GM23338 (cell line): ENCODE measurements at regions not wholly inside any gene's neighbourhood (a gene's known extent, or its start where the extent isn't known, plus 50 kb on each side); places are given as distances from the start of the nearest gene placed in this dataset.

Experiments
- ATAC-seq: fragments of 200-7000 bp; cut with Tn5 transposase; 3 replicates; pipeline ENCODE4 v1.9.1; 2020
- DNase-seq: peaks from one replicate; pipeline ENCODE4 v3.0.0-alpha.2; 2015; ENCODE audit warnings: low spot score
- H2AFZ ChIP-seq: fragments of 200-600 bp; sonication (generic); 2 replicates; pipeline ENCODE4 v1.8.0; 2016; ENCODE audit warnings: antibody characterized with exemption, mild to moderate bottlenecking, moderate library complexity
- H3F3A ChIP-seq: fragments of 200-600 bp; sonication (generic); replicated peaks from 2 replicates; pipeline ENCODE4 v1.8.0; 2017; ENCODE audit warnings: antibody characterized with exemption, mixed run types, low read depth
- H3K27ac ChIP-seq: fragments of 200-600 bp; sonication (generic); 2 replicates; pipeline ENCODE4 v1.6.1; 2016; ENCODE audit warnings: low read depth
- H3K27me3 ChIP-seq: fragments of 200-600 bp; sonication (generic); 2 replicates; pipeline ENCODE4 v1.8.0; 2016; ENCODE audit warnings: mild to moderate bottlenecking, mixed run types, moderate library complexity; ENCODE audit not compliant: insufficient read depth
- H3K36me3 ChIP-seq: fragments of 200-600 bp; sonication (generic); 2 replicates; pipeline ENCODE4 v1.8.0; 2016; ENCODE audit warnings: mild to moderate bottlenecking; ENCODE audit not compliant: insufficient read depth
- H3K4me1 ChIP-seq: fragments of 200-600 bp; sonication (generic); 2 replicates; pipeline ENCODE4 v1.8.0; 2016; ENCODE audit warnings: mild to moderate bottlenecking, moderate library complexity; ENCODE audit not compliant: insufficient read depth
- H3K4me2 ChIP-seq: fragments of 200-600 bp; sonication (generic); 2 replicates; pipeline ENCODE4 v1.7.1; 2017; ENCODE audit warnings: mixed run types
- H3K4me3 ChIP-seq: fragments of 200-600 bp; sonication (generic); 2 replicates; pipeline ENCODE4 v1.6.1; 2016; ENCODE audit warnings: mixed run types
- H3K79me2 ChIP-seq: fragments of 200-600 bp; sonication (generic); replicated peaks from 2 replicates; pipeline ENCODE4 v1.8.0; 2017; ENCODE audit warnings: mild to moderate bottlenecking; ENCODE audit not compliant: insufficient read depth
- H3K9me2 ChIP-seq: fragments of 200-600 bp; sonication (generic); 2 replicates; pipeline ENCODE4 v1.8.0; 2017; ENCODE audit not compliant: insufficient read depth
- H4K20me1 ChIP-seq: fragments of 200-600 bp; sonication (generic); replicated peaks from 2 replicates; pipeline ENCODE4 v1.8.0; 2017; ENCODE audit warnings: mild to moderate bottlenecking; ENCODE audit not compliant: insufficient read depth
- H3K27ac Mint-ChIP-seq: 2 replicates; pipeline ENCODE4 v1.8.0; 2020; ENCODE audit warnings: inconsistent platforms, mild to moderate bottlenecking, moderate library complexity, mixed read lengths
- H3K27me3 Mint-ChIP-seq: 3 replicates; pipeline ENCODE4 v1.8.0; 2022; ENCODE audit warnings: low read depth, mild to moderate bottlenecking, moderate library complexity, mixed read lengths, inconsistent platforms; ENCODE audit not compliant: insufficient read depth, poor library complexity
- H3K36me3 Mint-ChIP-seq: 3 replicates; pipeline ENCODE4 v1.8.0; 2021; ENCODE audit warnings: low read depth, mild to moderate bottlenecking, inconsistent platforms, moderate library complexity, mixed read lengths
- H3K4me1 Mint-ChIP-seq: 3 replicates; pipeline ENCODE4 v1.8.0; 2020; ENCODE audit warnings: mild to moderate bottlenecking, inconsistent platforms, mixed read lengths
- H3K4me3 Mint-ChIP-seq: 3 replicates; pipeline ENCODE4 v1.8.0; 2021; ENCODE audit warnings: moderate library complexity, mild to moderate bottlenecking, inconsistent platforms, mixed read lengths
- H3K9me3 Mint-ChIP-seq: 3 replicates; pipeline ENCODE4 v1.8.0; 2020; ENCODE audit warnings: moderate library complexity, mild to moderate bottlenecking, inconsistent platforms, mixed read lengths
- CREB1 ChIP-seq: fragments of 250-450 bp; sonication (Bioruptor Pico); IDR thresholded peaks from 2 replicates; pipeline ENCODE4 v1.5.0; 2020; ENCODE audit warnings: low read depth, mild to moderate bottlenecking, moderate library complexity
- EZH2 ChIP-seq: fragments of 200-600 bp; sonication (generic); IDR thresholded peaks from one replicate; pipeline ENCODE4 v1.8.0; 2017; ENCODE audit warnings: antibody characterized with exemption, mild to moderate bottlenecking, low read depth; ENCODE audit not compliant: unreplicated experiment
- EZH2phosphoT487 ChIP-seq: fragments of 200-600 bp; sonication (generic); IDR thresholded peaks from one replicate; pipeline ENCODE4 v1.8.1; 2018; ENCODE audit warnings: antibody characterized with exemption; ENCODE audit not compliant: unreplicated experiment
- JUNB ChIP-seq: IDR thresholded peaks from one replicate; pipeline ENCODE4 v1.6.1; 2016; ENCODE audit warnings: antibody characterized with exemption; ENCODE audit not compliant: unreplicated experiment
- NANOG ChIP-seq: IDR thresholded peaks from 2 replicates; pipeline ENCODE4 v1.6.1; 2016; ENCODE audit warnings: antibody characterized with exemption, borderline replicate concordance
- STAT1 ChIP-seq: IDR thresholded peaks from one replicate; pipeline ENCODE4 v1.6.1; 2016; ENCODE audit warnings: antibody characterized with exemption; ENCODE audit not compliant: unreplicated experiment
- ZNF114 ChIP-seq: fragments of 250-450 bp; sonication (Bioruptor Pico); IDR thresholded peaks from 2 replicates; pipeline ENCODE4 v1.5.0; 2020; ENCODE audit warnings: mild to moderate bottlenecking, moderate library complexity
- ZNF331 ChIP-seq: fragments of 250-450 bp; sonication (Bioruptor Pico); IDR thresholded peaks from 2 replicates; pipeline ENCODE4 v1.5.0; 2020; ENCODE audit warnings: low read depth, mild to moderate bottlenecking, moderate library complexity
- TF ChIP-seq, protein P1 (sequence below): IDR thresholded peaks from 2 replicates; pipeline ENCODE4 v1.6.1; 2016; ENCODE audit warnings: antibody characterized with exemption
- TF ChIP-seq, protein P2 (sequence below): IDR thresholded peaks from one replicate; pipeline ENCODE4 v1.6.1; 2018; ENCODE audit warnings: antibody characterized with exemption; ENCODE audit not compliant: unreplicated experiment
- TF ChIP-seq, protein P3 (sequence below), 2 experiments: fragments of 200-600 bp in 1 of 2; sonication (generic) in 1 of 2; conservative IDR thresholded peaks; 2 replicates each; pipeline versions ENCODE4 v1.5.1 to v1.6.1; 2016 to 2017; ENCODE audit warnings: antibody characterized with exemption in 2 of 2, low read depth in 2 of 2, mild to moderate bottlenecking in 2 of 2, moderate library complexity in 1 of 2

- Mint-ChIP-seq H3K4me1 (peaks cover 12% of the 10 kb centered on the region), H3K36me3 (peaks cover 6% of the 10 kb centered on the region; the same call in 1 of the 3 replicates), H3K27ac (no peak overlapping the region), H3K9me3 (no peaks in the 10 kb centered on the region), H3K27me3 (no peaks in the 10 kb centered on the region), H3K4me3 (no peak overlapping the region)
- Histone ChIP-seq H3F3A (no peaks in the 10 kb centered on the region), H3K79me2 (no peaks in the 10 kb centered on the region), H4K20me1 (no peaks in the 10 kb centered on the region), H3K27ac (no peak overlapping the region), H3K4me1 (peaks cover 9% of the 10 kb centered on the region), H2AFZ (no peak overlapping the region), H3K36me3 (no peaks in the 10 kb centered on the region), H3K4me3 (no peak overlapping the region), H3K9me2 (peaks cover 13% of the 10 kb centered on the region), H3K27me3 (no peaks in the 10 kb centered on the region), H3K4me2 (no peak overlapping the region)
- ATAC-seq (no peak), DNase-seq (no peak)
- TF ChIP-seq CREB1 (no peak), JUNB (no peak), ZNF331 (no peak), ZNF114 (no peak), STAT1 (no peak)
- TF ChIP-seq, protein P1, sequence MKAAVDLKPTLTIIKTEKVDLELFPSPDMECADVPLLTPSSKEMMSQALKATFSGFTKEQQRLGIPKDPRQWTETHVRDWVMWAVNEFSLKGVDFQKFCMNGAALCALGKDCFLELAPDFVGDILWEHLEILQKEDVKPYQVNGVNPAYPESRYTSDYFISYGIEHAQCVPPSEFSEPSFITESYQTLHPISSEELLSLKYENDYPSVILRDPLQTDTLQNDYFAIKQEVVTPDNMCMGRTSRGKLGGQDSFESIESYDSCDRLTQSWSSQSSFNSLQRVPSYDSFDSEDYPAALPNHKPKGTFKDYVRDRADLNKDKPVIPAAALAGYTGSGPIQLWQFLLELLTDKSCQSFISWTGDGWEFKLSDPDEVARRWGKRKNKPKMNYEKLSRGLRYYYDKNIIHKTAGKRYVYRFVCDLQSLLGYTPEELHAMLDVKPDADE, result no peak
- TF ChIP-seq, protein P2, sequence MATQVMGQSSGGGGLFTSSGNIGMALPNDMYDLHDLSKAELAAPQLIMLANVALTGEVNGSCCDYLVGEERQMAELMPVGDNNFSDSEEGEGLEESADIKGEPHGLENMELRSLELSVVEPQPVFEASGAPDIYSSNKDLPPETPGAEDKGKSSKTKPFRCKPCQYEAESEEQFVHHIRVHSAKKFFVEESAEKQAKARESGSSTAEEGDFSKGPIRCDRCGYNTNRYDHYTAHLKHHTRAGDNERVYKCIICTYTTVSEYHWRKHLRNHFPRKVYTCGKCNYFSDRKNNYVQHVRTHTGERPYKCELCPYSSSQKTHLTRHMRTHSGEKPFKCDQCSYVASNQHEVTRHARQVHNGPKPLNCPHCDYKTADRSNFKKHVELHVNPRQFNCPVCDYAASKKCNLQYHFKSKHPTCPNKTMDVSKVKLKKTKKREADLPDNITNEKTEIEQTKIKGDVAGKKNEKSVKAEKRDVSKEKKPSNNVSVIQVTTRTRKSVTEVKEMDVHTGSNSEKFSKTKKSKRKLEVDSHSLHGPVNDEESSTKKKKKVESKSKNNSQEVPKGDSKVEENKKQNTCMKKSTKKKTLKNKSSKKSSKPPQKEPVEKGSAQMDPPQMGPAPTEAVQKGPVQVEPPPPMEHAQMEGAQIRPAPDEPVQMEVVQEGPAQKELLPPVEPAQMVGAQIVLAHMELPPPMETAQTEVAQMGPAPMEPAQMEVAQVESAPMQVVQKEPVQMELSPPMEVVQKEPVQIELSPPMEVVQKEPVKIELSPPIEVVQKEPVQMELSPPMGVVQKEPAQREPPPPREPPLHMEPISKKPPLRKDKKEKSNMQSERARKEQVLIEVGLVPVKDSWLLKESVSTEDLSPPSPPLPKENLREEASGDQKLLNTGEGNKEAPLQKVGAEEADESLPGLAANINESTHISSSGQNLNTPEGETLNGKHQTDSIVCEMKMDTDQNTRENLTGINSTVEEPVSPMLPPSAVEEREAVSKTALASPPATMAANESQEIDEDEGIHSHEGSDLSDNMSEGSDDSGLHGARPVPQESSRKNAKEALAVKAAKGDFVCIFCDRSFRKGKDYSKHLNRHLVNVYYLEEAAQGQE, result no peak
Observed at GRCh38 chr20:12698817-12699216, 310.0 kb upstream of the SPTLC3 start.

GRCh38 chr20:12699374-12700228 lies 309.2 kb upstream of the SPTLC3 start:
- Mint-ChIP-seq H3K27me3 (no peaks in the 10 kb centered on the region), H3K36me3 (peaks cover 6% of the 10 kb centered on the region; the same call in 1 of the 3 replicates), H3K4me3 (no peak overlapping the region), H3K9me3 (no peaks in the 10 kb centered on the region), H3K27ac (no peak overlapping the region), H3K4me1 (peaks cover 12% of the 10 kb centered on the region)
- no peaks in the 10 kb centered on the region for H3F3A ChIP-seq
- H4K20me1 ChIP-seq, result no peaks in the 10 kb centered on the region
- no peak overlapping the region; the same call in 1 of the 2 replicates for H2AFZ ChIP-seq
- peaks cover 13% of the 10 kb centered on the region for H3K9me2 ChIP-seq
- H3K27ac ChIP-seq, result no peak overlapping the region
- peaks cover 9% of the 10 kb centered on the region for H3K4me1 ChIP-seq
- H3K27me3 ChIP-seq, result no peaks in the 10 kb centered on the region
- no peak overlapping the region for H3K4me2 ChIP-seq
- DNase-seq (no peak), ATAC-seq (no peak)
- no peaks in the 10 kb centered on the region for H3K36me3 ChIP-seq
- no peaks in the 10 kb centered on the region for H3K79me2 ChIP-seq
- H3K4me3 ChIP-seq, result no peak overlapping the region
- TF ChIP-seq ZNF331 (no peak), NANOG (no peak), CREB1 (no peak), EZH2 (no peak), ZNF114 (no peak), EZH2phosphoT487 (no peak)
- TF ChIP-seq, protein P3, sequence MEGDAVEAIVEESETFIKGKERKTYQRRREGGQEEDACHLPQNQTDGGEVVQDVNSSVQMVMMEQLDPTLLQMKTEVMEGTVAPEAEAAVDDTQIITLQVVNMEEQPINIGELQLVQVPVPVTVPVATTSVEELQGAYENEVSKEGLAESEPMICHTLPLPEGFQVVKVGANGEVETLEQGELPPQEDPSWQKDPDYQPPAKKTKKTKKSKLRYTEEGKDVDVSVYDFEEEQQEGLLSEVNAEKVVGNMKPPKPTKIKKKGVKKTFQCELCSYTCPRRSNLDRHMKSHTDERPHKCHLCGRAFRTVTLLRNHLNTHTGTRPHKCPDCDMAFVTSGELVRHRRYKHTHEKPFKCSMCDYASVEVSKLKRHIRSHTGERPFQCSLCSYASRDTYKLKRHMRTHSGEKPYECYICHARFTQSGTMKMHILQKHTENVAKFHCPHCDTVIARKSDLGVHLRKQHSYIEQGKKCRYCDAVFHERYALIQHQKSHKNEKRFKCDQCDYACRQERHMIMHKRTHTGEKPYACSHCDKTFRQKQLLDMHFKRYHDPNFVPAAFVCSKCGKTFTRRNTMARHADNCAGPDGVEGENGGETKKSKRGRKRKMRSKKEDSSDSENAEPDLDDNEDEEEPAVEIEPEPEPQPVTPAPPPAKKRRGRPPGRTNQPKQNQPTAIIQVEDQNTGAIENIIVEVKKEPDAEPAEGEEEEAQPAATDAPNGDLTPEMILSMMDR (conservative IDR thresholded peaks at IDR 0.05; ENCODE audit: low read depth in 2 of 2), result no peak
- TF ChIP-seq, protein P2, result no peak
